Fibroblast of pulmonary artery (primary cell): ENCODE measurements at regions not wholly inside any gene's neighbourhood (a gene's known extent, or its start where the extent isn't known, plus 50 kb on each side); places are given as distances from the start of the nearest gene placed in this dataset.

Source experiments
- DNase-seq: peaks from one replicate; pipeline ENCODE4 v3.0.0-alpha.2; 2010; ENCODE audit warnings: low read depth
- H3K4me3 ChIP-seq: replicated peaks from 2 replicates; pipeline ENCODE4 v1.5.1; 2011; ENCODE audit warnings: low read depth, mild to moderate bottlenecking, control low read depth, low read length, moderate library complexity
- TF ChIP-seq, protein P1 (sequence below): IDR thresholded peaks from 2 replicates; pipeline ENCODE4 v1.5.1; 2011; ENCODE audit warnings: mild to moderate bottlenecking, control low read depth, low read length, inconsistent platforms; ENCODE audit errors: missing control alignments

- no peak overlapping the region for H3K4me3 ChIP-seq
- TF ChIP-seq, protein P1, sequence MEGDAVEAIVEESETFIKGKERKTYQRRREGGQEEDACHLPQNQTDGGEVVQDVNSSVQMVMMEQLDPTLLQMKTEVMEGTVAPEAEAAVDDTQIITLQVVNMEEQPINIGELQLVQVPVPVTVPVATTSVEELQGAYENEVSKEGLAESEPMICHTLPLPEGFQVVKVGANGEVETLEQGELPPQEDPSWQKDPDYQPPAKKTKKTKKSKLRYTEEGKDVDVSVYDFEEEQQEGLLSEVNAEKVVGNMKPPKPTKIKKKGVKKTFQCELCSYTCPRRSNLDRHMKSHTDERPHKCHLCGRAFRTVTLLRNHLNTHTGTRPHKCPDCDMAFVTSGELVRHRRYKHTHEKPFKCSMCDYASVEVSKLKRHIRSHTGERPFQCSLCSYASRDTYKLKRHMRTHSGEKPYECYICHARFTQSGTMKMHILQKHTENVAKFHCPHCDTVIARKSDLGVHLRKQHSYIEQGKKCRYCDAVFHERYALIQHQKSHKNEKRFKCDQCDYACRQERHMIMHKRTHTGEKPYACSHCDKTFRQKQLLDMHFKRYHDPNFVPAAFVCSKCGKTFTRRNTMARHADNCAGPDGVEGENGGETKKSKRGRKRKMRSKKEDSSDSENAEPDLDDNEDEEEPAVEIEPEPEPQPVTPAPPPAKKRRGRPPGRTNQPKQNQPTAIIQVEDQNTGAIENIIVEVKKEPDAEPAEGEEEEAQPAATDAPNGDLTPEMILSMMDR, result no peak
- DNase-seq, result peak; percentile 56
These were observed 277.0 kb downstream of the MRPL39 start for GRCh38 chr21:25330266-25330665.

GRCh38 chr21:25329227-25329825 lies 278.0 kb downstream of the MRPL39 start:
- peak; percentile 83 for DNase-seq
- TF ChIP-seq, protein P1, result no peak
- H3K4me3 ChIP-seq, result no peak overlapping the region

DNA sequence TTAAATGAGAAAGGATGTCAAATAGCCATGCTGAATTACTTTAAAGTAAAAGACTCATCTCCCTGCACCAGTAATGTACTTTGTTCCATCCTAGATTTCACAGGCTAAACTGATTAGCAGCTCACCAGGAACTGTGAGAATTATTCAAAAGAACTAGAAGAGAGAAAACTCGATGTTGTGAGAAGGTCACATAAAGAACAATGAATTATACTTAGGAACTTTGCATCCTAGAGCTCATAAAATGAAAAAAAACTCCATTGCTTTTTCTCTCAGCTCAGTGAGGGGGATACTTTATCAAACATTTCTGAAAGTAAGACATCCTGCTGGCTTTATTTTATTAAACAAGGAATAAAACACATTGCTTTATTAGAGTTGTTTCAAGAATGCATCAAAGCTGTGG lies 278.5 kb downstream of the MRPL39 start:
- TF ChIP-seq, protein P1, result no peak
- H3K4me3 ChIP-seq, result no peak overlapping the region
- DNase-seq, result no peak

GRCh38 chr21:25326181-25326580 lies 281.1 kb downstream of the MRPL39 start:
- no peak for DNase-seq
- no peak overlapping the region for H3K4me3 ChIP-seq
- TF ChIP-seq, protein P1, result no peak

GRCh38 chr21:25324666-25325065 lies 282.6 kb downstream of the MRPL39 start:
- no peak for DNase-seq
- no peak overlapping the region for H3K4me3 ChIP-seq
- TF ChIP-seq, protein P1, result no peak

- TF ChIP-seq, protein P1, result no peak
- peak; percentile 54 for DNase-seq
- no peak overlapping the region for H3K4me3 ChIP-seq
These were observed 283.8 kb downstream of the MRPL39 start for GRCh38 chr21:25323356-25323949.

- H3K4me3 ChIP-seq, result no peak overlapping the region
- DNase-seq, result no peak
- TF ChIP-seq, protein P1, result no peak
These were observed 293.0 kb downstream of the MRPL39 start for GRCh38 chr21:25314247-25314646.
